ENCODE measurements at regions not wholly inside any gene's neighbourhood (a gene's known extent, or its start where the extent isn't known, plus 50 kb on each side); places are given as distances from the start of the nearest gene placed in this dataset.

DNA sequence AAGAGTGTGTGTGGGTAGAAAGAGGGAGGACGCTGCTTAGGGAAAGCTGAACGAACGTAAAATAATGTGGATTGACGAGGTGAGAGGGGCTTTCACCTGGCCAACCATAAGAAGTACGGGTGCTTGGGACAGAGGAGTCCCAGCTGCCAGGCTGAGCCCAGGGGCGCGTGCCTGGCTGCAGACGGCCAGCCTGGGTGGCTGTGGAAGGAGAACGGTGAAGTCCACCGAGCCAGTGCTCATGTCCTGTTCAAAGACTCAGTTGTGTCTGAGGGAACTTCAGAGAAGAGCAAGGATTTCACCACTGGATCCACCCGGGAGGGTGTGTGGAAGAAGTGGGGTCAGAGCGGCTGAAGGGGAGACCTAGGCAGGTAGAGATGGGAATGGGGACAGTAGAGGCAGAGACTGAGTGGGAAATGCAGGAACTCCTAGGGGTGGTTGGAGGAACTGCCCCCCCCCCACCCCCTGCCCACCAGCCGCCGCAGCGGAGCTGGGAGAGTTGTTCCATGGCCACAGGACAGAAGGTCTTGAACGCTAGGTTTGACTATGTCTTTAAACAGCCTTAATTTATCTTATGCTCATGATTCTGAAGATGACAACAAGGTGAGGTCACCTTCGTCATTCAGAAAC, 68.1 kb upstream of the TBXT start:
- TF ChIP-seq, protein P1, sequence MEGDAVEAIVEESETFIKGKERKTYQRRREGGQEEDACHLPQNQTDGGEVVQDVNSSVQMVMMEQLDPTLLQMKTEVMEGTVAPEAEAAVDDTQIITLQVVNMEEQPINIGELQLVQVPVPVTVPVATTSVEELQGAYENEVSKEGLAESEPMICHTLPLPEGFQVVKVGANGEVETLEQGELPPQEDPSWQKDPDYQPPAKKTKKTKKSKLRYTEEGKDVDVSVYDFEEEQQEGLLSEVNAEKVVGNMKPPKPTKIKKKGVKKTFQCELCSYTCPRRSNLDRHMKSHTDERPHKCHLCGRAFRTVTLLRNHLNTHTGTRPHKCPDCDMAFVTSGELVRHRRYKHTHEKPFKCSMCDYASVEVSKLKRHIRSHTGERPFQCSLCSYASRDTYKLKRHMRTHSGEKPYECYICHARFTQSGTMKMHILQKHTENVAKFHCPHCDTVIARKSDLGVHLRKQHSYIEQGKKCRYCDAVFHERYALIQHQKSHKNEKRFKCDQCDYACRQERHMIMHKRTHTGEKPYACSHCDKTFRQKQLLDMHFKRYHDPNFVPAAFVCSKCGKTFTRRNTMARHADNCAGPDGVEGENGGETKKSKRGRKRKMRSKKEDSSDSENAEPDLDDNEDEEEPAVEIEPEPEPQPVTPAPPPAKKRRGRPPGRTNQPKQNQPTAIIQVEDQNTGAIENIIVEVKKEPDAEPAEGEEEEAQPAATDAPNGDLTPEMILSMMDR (IDR thresholded peaks at IDR 0.05), result no peak
- TF ChIP-seq POLR2AphosphoS5 (IDR thresholded peaks at IDR 0.05) (no peak), POLR2A (IDR thresholded peaks at IDR 0.05; ENCODE audit: low read depth) (no peak)
